ENCODE measurements at regions not wholly inside any gene's neighbourhood (a gene's known extent, or its start where the extent isn't known, plus 50 kb on each side); places are given as distances from the start of the nearest gene placed in this dataset.

GRCh38 chr3:193767353-193768069 lies 174.5 kb downstream of the OPA1 start:
- Histone ChIP-seq H3K36me3 (ENCODE audit: low read depth) (no peaks in the 10 kb centered on the region), H3K9me3 (no peaks in the 10 kb centered on the region), H3K4me1 (ENCODE audit: low read depth) (no peaks in the 10 kb centered on the region), H3K4me3 (no peak overlapping the region)
- ATAC-seq, result no peak
- intact Hi-C loops (cut with DNase I, micrococcal nuclease), result no loop called here
- TF ChIP-seq CTCF (IDR thresholded peaks at IDR 0.05), result no peak
- no peak for DNase-seq

- Histone ChIP-seq H3K36me3 (ENCODE audit: low read depth) (no peaks in the 10 kb centered on the region), H3K4me3 (no peak overlapping the region), H3K9me3 (no peaks in the 10 kb centered on the region), H3K4me1 (ENCODE audit: low read depth) (no peaks in the 10 kb centered on the region)
- no peak for ATAC-seq
- TF ChIP-seq CTCF (IDR thresholded peaks at IDR 0.05), result no peak
- DNase-seq, result no peak
- intact Hi-C loops (cut with DNase I, micrococcal nuclease), result no loop called here
Measured at GRCh38 chr3:193768070-193768394, 175.0 kb downstream of the OPA1 start.

- TF ChIP-seq CTCF (IDR thresholded peaks at IDR 0.05), result no peak
- DNase-seq, result no peak
- ATAC-seq, result no peak
- Histone ChIP-seq H3K9me3 (no peaks in the 10 kb centered on the region), H3K36me3 (ENCODE audit: low read depth) (no peaks in the 10 kb centered on the region), H3K4me3 (no peak overlapping the region), H3K4me1 (ENCODE audit: low read depth) (no peaks in the 10 kb centered on the region)
- intact Hi-C loops (cut with DNase I, micrococcal nuclease), result no loop called here
Measured at GRCh38 chr3:193769437-193769836, 176.4 kb downstream of the OPA1 start.

- H3K4me3 ChIP-seq, result no peak overlapping the region
- no peaks in the 10 kb centered on the region for H3K4me1 ChIP-seq (ENCODE audit: low read depth)
- H3K36me3 ChIP-seq (ENCODE audit: low read depth), result no peaks in the 10 kb centered on the region
- no peak for ATAC-seq
- intact Hi-C loops (cut with DNase I, micrococcal nuclease), result no loop called here
- no peak for DNase-seq
- TF ChIP-seq CTCF (IDR thresholded peaks at IDR 0.05), result no peak
- no peaks in the 10 kb centered on the region for H3K9me3 ChIP-seq
Measured at GRCh38 chr3:193771011-193771652, 178.1 kb downstream of the OPA1 start.

GRCh38 chr3:193771653-193772421 lies 178.8 kb downstream of the OPA1 start:
- Histone ChIP-seq H3K9me3 (no peaks in the 10 kb centered on the region), H3K4me1 (ENCODE audit: low read depth) (no peaks in the 10 kb centered on the region), H3K36me3 (ENCODE audit: low read depth) (no peaks in the 10 kb centered on the region), H3K4me3 (no peak overlapping the region)
- no peak for TF ChIP-seq CTCF (IDR thresholded peaks at IDR 0.05)
- no peak for DNase-seq
- no peak for ATAC-seq
- intact Hi-C loops (cut with DNase I, micrococcal nuclease), result no loop called here
